ENCODE measurements at regions not wholly inside any gene's neighbourhood (a gene's known extent, or its start where the extent isn't known, plus 50 kb on each side); places are given as distances from the start of the nearest gene placed in this dataset.

DNA sequence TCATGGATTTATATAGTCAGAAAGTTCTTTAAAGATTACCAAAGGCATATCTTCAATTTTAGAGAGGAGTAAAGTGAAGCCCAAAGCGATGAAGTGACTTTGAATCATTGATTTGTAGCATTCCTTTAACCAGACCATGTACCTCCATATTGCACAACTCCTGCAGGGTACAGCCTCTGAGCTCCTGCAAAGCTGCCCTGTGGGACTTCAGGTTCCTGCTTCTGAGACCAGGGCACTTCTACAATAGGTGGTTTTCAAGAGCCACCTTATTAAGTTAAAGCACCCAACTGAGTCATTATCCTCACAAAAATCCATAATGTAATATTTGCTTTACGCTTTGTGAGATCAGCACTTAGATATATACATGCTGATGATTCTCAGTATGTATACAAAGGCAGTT lies 270.7 kb upstream of the RGS17 start:
- no peak for TF ChIP-seq ARNTL (CRISPR knock-in tag; IDR thresholded peaks at IDR 0.05; ENCODE audit: borderline replicate concordance, low read depth)
- TF ChIP-seq ZFP30 (CRISPR knock-in tag; IDR thresholded peaks at IDR 0.05) = no peak
- TF ChIP-seq GLIS3 (CRISPR knock-in tag; IDR thresholded peaks at IDR 0.05) = no peak
- TF ChIP-seq ISL1 (CRISPR knock-in tag; IDR thresholded peaks at IDR 0.05) = no peak
- TF ChIP-seq CSDC2 (CRISPR knock-in tag; IDR thresholded peaks at IDR 0.05) = no peak
- no peak for TF ChIP-seq OSR1 (CRISPR knock-in tag; IDR thresholded peaks at IDR 0.05)
- TF ChIP-seq POU6F1 (CRISPR knock-in tag; IDR thresholded peaks at IDR 0.05; ENCODE audit: borderline replicate concordance, low read depth) = no peak
- no peak for TF ChIP-seq CSRNP3 (CRISPR knock-in tag; IDR thresholded peaks at IDR 0.05)
- TF ChIP-seq TOX (CRISPR knock-in tag; IDR thresholded peaks at IDR 0.05; ENCODE audit: borderline replicate concordance) = no peak
- no peak for TF ChIP-seq ZC3H10 (CRISPR knock-in tag; IDR thresholded peaks at IDR 0.05)
- TF ChIP-seq ZNF70 (CRISPR knock-in tag; IDR thresholded peaks at IDR 0.05) = no peak
- ATAC-seq = no peak

- ATAC-seq = no peak
- TF ChIP-seq TSHZ2 (CRISPR knock-in tag; IDR thresholded peaks at IDR 0.05) = no peak
- TF ChIP-seq RARB (CRISPR knock-in tag; IDR thresholded peaks at IDR 0.05) = no peak
- no peak for TF ChIP-seq CSRNP3 (CRISPR knock-in tag; IDR thresholded peaks at IDR 0.05)
- no peak for TF ChIP-seq ZFP30 (CRISPR knock-in tag; IDR thresholded peaks at IDR 0.05)
- TF ChIP-seq, protein P1, sequence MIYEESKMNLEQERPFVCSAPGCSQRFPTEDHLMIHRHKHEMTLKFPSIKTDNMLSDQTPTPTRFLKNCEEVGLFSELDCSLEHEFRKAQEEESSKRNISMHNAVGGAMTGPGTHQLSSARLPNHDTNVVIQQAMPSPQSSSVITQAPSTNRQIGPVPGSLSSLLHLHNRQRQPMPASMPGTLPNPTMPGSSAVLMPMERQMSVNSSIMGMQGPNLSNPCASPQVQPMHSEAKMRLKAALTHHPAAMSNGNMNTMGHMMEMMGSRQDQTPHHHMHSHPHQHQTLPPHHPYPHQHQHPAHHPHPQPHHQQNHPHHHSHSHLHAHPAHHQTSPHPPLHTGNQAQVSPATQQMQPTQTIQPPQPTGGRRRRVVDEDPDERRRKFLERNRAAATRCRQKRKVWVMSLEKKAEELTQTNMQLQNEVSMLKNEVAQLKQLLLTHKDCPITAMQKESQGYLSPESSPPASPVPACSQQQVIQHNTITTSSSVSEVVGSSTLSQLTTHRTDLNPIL (CRISPR knock-in tag; IDR thresholded peaks at IDR 0.05; ENCODE audit: low read depth) = no peak
- no peak for TF ChIP-seq ZNF565 (CRISPR knock-in tag; conservative IDR thresholded peaks at IDR 0.05; ENCODE audit: low read depth)
- no peak for TF ChIP-seq ZNF70 (CRISPR knock-in tag; IDR thresholded peaks at IDR 0.05)
- no peak for TF ChIP-seq PATZ1 (CRISPR knock-in tag; IDR thresholded peaks at IDR 0.05; ENCODE audit: borderline replicate concordance)
- no peak for TF ChIP-seq TCF4 (CRISPR knock-in tag; IDR thresholded peaks at IDR 0.05; ENCODE audit: borderline replicate concordance)
- TF ChIP-seq ARNTL (CRISPR knock-in tag; IDR thresholded peaks at IDR 0.05; ENCODE audit: borderline replicate concordance, low read depth) = no peak
- TF ChIP-seq ZFP3 (CRISPR knock-in tag; IDR thresholded peaks at IDR 0.05) = no peak
- no peak for TF ChIP-seq GLIS3 (CRISPR knock-in tag; IDR thresholded peaks at IDR 0.05)
- no peak for TF ChIP-seq ESRRG (CRISPR knock-in tag; IDR thresholded peaks at IDR 0.05)
Measured at GRCh38 chr6:153392156-153392555, 261.1 kb upstream of the RGS17 start.

DNA sequence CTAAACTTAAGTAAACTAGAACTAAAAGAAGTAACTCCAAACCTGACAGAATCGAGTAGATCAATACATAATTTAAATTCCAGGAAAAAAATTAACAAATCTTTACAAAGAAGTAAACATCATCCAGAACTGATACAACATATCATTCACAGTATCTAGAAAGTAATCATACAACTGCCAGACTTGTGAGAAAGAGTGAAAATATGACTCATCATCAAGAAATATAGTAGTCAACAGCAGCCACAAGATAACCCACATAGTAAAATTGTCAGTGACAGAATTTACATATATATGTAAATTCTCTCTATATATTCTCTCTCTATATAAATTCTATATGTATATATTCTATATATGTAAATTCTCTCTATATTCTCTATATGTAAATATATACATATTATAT lies 242.8 kb upstream of the RGS17 start:
- no peak for ATAC-seq
- TF ChIP-seq ZC3H10 (CRISPR knock-in tag; IDR thresholded peaks at IDR 0.05) (no peak), TOX (CRISPR knock-in tag; IDR thresholded peaks at IDR 0.05; ENCODE audit: borderline replicate concordance) (no peak), ZNF70 (CRISPR knock-in tag; IDR thresholded peaks at IDR 0.05) (no peak), ESRRG (CRISPR knock-in tag; IDR thresholded peaks at IDR 0.05) (no peak), RARB (CRISPR knock-in tag; IDR thresholded peaks at IDR 0.05) (no peak)
